HG02970 (cell line): ENCODE measurements at regions not wholly inside any gene's neighbourhood (a gene's known extent, or its start where the extent isn't known, plus 50 kb on each side); places are given as distances from the start of the nearest gene placed in this dataset.
"Not testable (repeated sequence)": the region's sequence is repeated elsewhere in the genome, so short reads cannot be mapped to it uniquely, and the experiment has no call there.

Experiments used
- ATAC-seq: cut with Tn5 transposase; IDR thresholded peaks from one replicate; pipeline ENCODE4 v1.9.1; 2021; ENCODE audit warnings: mild to moderate bottlenecking, moderate library complexity, moderate number of reproducible peaks; ENCODE audit not compliant: unreplicated experiment, low FRiP score

GRCh38 chr4:57219431-57219830 is 109.2 kb upstream of the IGFBP7 start:
- ATAC-seq: no peak

GRCh38 chr4:57214654-57215411 is 104.6 kb upstream of the IGFBP7 start:
- no peak for ATAC-seq

GRCh38 chr4:57211131-57211530 is 100.9 kb upstream of the IGFBP7 start:
- ATAC-seq: no peak

- no peak for ATAC-seq
Observed at GRCh38 chr4:57206172-57206571, 96.0 kb upstream of the IGFBP7 start.

- no peak for ATAC-seq
Observed at GRCh38 chr4:57205580-57205979, 95.4 kb upstream of the IGFBP7 start.

GRCh38 chr4:57200799-57201327 is 90.7 kb upstream of the IGFBP7 start:
- no peak for ATAC-seq

- ATAC-seq: no peak
Observed at GRCh38 chr4:57199267-57199666, 89.1 kb upstream of the IGFBP7 start.

- ATAC-seq: no peak
Observed at GRCh38 chr4:57195622-57196021, 85.4 kb upstream of the IGFBP7 start.

- no peak for ATAC-seq
Observed at GRCh38 chr4:57194068-57194611, 84.0 kb upstream of the IGFBP7 start.

GRCh38 chr4:57193209-57193810 is 83.1 kb upstream of the IGFBP7 start:
- ATAC-seq: no peak

GRCh38 chr4:57191523-57192034 is 81.4 kb upstream of the IGFBP7 start:
- no peak for ATAC-seq

GRCh38 chr4:57190601-57191481 is 80.7 kb upstream of the IGFBP7 start:
- ATAC-seq: no peak

- ATAC-seq: no peak
Observed at GRCh38 chr4:57187246-57187645, 77.1 kb upstream of the IGFBP7 start.

GRCh38 chr4:57184378-57185029 is 74.3 kb upstream of the IGFBP7 start:
- ATAC-seq: no peak

GRCh38 chr4:57182132-57182874 is 72.1 kb upstream of the IGFBP7 start:
- ATAC-seq: no peak

- ATAC-seq: not testable (repeated sequence)
Observed at GRCh38 chr4:57173136-57173535, 63.0 kb upstream of the IGFBP7 start.

GRCh38 chr4:57172065-57172464 is 61.9 kb upstream of the IGFBP7 start:
- ATAC-seq: no peak

GRCh38 chr4:57168982-57169381 is 58.8 kb upstream of the IGFBP7 start:
- no peak for ATAC-seq
